ENCODE measurements at regions not wholly inside any gene's neighbourhood (a gene's known extent, or its start where the extent isn't known, plus 50 kb on each side); places are given as distances from the start of the nearest gene placed in this dataset.

DNA sequence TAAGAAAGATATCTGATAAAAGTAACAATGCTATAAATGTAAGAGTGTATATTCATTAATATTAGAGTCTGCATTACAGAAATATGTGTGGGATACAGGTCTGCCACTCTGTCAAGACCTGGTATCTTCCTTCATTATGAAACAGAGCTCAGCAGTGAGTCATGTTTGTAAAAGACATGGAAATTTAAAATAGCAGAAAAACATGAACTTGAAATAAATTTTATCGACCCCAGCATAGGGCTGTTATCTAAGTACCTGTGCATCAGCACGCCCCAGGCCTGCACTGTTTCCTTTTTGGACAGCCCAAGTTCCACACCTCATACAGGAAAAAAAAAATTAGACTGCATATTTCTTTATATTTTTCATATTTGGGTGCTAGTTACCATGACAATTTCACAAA lies 58.0 kb upstream of the ZPBP start:
- TF ChIP-seq EZH2phosphoT487 (IDR thresholded peaks at IDR 0.05; ENCODE audit: low read depth, severe bottlenecking, unreplicated experiment) (no peak), EZH2 (IDR thresholded peaks at IDR 0.05; ENCODE audit: borderline replicate concordance) (no peak)
- TF ChIP-seq, protein P1, sequence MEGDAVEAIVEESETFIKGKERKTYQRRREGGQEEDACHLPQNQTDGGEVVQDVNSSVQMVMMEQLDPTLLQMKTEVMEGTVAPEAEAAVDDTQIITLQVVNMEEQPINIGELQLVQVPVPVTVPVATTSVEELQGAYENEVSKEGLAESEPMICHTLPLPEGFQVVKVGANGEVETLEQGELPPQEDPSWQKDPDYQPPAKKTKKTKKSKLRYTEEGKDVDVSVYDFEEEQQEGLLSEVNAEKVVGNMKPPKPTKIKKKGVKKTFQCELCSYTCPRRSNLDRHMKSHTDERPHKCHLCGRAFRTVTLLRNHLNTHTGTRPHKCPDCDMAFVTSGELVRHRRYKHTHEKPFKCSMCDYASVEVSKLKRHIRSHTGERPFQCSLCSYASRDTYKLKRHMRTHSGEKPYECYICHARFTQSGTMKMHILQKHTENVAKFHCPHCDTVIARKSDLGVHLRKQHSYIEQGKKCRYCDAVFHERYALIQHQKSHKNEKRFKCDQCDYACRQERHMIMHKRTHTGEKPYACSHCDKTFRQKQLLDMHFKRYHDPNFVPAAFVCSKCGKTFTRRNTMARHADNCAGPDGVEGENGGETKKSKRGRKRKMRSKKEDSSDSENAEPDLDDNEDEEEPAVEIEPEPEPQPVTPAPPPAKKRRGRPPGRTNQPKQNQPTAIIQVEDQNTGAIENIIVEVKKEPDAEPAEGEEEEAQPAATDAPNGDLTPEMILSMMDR (IDR thresholded peaks at IDR 0.05; ENCODE audit: poor library complexity), result no peak
- Histone ChIP-seq H3K4me2 (no peak overlapping the region), H3K4me1 (ENCODE audit: insufficient read depth) (no peaks in the 10 kb centered on the region), H3K36me3 (replicated peaks; ENCODE audit: insufficient read depth, low read depth) (no peaks in the 10 kb centered on the region), H2AFZ (no peak overlapping the region), H3K27me3 (no peaks in the 10 kb centered on the region), H3K9me3 (ENCODE audit: low read depth) (no peaks in the 10 kb centered on the region), H4K20me1 (ENCODE audit: insufficient read depth, poor library complexity, severe bottlenecking) (no peaks in the 10 kb centered on the region), H3K4me3 (no peak overlapping the region), H3K9me2 (replicated peaks; ENCODE audit: insufficient read depth) (no peaks in the 10 kb centered on the region), H3K79me2 (no peaks in the 10 kb centered on the region), H3K27ac (no peak overlapping the region)
- no peak for DNase-seq (ENCODE audit: low spot score)
- 90% methylated on average over 2 of the region's 2 CpGs for WGBS (ENCODE audit: low lambda C conversion rate, missing lambda C conversion rate)

DNA sequence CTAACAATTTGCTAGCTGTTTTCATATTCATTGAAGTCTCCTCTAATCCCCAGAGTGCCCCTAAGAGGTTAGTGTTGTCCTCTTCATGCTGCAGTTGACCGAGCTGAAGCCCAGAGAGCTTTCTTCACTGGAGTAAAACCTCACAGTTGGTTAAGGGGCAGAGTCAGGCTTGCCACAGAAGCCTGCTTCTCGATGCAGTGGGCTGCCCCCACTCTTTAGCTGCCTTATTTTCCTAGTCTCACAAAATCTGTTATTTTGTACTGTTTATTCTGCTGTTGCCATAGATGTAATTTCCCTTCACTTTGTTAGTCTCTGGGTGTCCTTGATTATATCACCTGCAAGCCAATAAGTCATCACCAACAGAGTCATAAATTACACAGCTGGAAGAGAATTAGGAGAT lies 56.3 kb upstream of the ZPBP start:
- Histone ChIP-seq H3K9me2 (replicated peaks; ENCODE audit: insufficient read depth) (no peaks in the 10 kb centered on the region), H3K27ac (no peak overlapping the region), H3K79me2 (no peaks in the 10 kb centered on the region), H3K4me2 (no peak overlapping the region), H3K9me3 (ENCODE audit: low read depth) (no peaks in the 10 kb centered on the region), H2AFZ (no peak overlapping the region), H4K20me1 (ENCODE audit: insufficient read depth, poor library complexity, severe bottlenecking) (no peaks in the 10 kb centered on the region), H3K36me3 (replicated peaks; ENCODE audit: insufficient read depth, low read depth) (no peaks in the 10 kb centered on the region), H3K27me3 (no peaks in the 10 kb centered on the region), H3K4me3 (no peak overlapping the region), H3K4me1 (ENCODE audit: insufficient read depth) (no peaks in the 10 kb centered on the region)
- TF ChIP-seq EZH2phosphoT487 (IDR thresholded peaks at IDR 0.05; ENCODE audit: low read depth, severe bottlenecking, unreplicated experiment), result no peak
- WGBS (ENCODE audit: low lambda C conversion rate, missing lambda C conversion rate), result 66% methylated on average over 2 of the region's 2 CpGs
- no peak for DNase-seq (ENCODE audit: low spot score)

DNA sequence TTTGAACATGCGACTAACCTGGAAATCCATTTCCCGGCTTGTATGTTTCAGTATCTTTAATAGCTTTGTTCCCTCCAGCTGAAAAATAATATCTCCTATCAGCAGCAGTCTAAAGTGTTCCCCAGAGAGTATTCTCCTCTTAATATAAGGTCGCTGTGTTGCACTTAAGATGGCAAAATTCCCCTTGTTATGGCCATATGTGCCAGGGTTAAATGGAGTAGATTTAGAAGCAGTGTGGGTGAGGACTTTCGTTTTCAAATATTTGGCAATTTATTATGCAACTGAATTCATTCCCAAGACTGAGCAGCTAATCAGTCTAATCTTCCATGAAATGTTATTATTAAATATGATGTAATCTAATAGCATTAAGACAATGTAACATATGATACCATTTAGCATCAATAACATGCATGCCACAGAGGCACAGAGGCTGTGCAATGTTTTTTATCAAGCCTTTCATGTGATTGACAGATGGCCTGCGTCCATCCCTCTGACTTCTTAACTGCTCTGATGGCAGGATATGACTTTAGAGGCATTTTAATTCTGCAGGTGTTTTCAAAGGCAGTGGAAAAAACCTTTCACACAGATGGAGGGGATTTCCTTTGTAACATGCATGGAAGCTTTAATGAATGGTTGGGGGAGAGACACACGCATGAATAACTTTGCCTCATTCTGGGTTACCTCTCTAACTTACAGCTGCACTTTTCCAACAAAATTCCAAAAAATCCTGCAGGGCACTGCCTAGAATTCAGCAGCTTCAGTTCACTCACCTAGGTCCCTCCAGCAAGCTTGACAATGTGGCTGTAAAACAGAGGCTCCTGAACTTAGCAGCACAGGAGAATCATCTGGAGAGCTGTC lies 55.1 kb upstream of the ZPBP start:
- TF ChIP-seq EZH2phosphoT487 (IDR thresholded peaks at IDR 0.05; ENCODE audit: low read depth, severe bottlenecking, unreplicated experiment) (no peak), EZH2 (IDR thresholded peaks at IDR 0.05; ENCODE audit: borderline replicate concordance) (no peak)
- TF ChIP-seq, protein P1 (IDR thresholded peaks at IDR 0.05; ENCODE audit: poor library complexity), result no peak
- Histone ChIP-seq H3K27me3 (no peaks in the 10 kb centered on the region), H3K79me2 (no peaks in the 10 kb centered on the region), H3K9me3 (ENCODE audit: low read depth) (no peaks in the 10 kb centered on the region), H3K9me2 (replicated peaks; ENCODE audit: insufficient read depth) (no peaks in the 10 kb centered on the region), H2AFZ (no peak overlapping the region), H3K4me2 (no peak overlapping the region), H3K4me1 (ENCODE audit: insufficient read depth) (no peaks in the 10 kb centered on the region), H3K4me3 (no peak overlapping the region), H3K27ac (no peak overlapping the region), H3K36me3 (replicated peaks; ENCODE audit: insufficient read depth, low read depth) (no peaks in the 10 kb centered on the region), H4K20me1 (ENCODE audit: insufficient read depth, poor library complexity, severe bottlenecking) (no peaks in the 10 kb centered on the region)
- WGBS (ENCODE audit: low lambda C conversion rate, missing lambda C conversion rate), result 85% methylated on average over 6 of the region's 6 CpGs
- no peak for DNase-seq (ENCODE audit: low spot score)

DNA sequence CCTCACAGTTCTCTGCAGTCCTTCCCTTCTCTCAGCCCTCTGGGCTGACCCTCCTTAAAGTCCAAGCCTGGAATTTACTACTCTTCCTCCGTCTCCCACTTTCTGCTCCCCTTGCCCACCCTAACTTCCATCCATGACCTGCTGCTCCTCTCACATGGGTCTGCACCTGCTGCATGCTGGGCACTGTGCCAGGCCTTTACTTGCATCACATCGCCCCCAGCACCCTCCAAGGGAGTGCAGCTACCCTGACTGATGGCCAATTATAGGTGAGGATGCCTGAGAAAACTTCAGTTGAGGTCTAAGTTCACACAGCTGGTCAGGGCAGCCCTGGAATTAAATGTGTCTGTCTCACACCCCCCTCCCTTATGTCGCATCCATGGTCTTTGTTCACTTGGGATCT lies 53.6 kb upstream of the ZPBP start:
- Histone ChIP-seq H3K4me2 (no peak overlapping the region), H3K4me1 (ENCODE audit: insufficient read depth) (no peaks in the 10 kb centered on the region), H3K9me2 (replicated peaks; ENCODE audit: insufficient read depth) (no peaks in the 10 kb centered on the region), H3K79me2 (no peaks in the 10 kb centered on the region), H3K27ac (no peak overlapping the region), H2AFZ (no peak overlapping the region), H3K36me3 (replicated peaks; ENCODE audit: insufficient read depth, low read depth) (no peaks in the 10 kb centered on the region), H3K27me3 (no peaks in the 10 kb centered on the region), H3K4me3 (no peak overlapping the region), H3K9me3 (ENCODE audit: low read depth) (no peaks in the 10 kb centered on the region), H4K20me1 (ENCODE audit: insufficient read depth, poor library complexity, severe bottlenecking) (no peaks in the 10 kb centered on the region)
- WGBS (ENCODE audit: low lambda C conversion rate, missing lambda C conversion rate), result 96% methylated on average over 3 of the region's 3 CpGs
- TF ChIP-seq EZH2 (IDR thresholded peaks at IDR 0.05; ENCODE audit: borderline replicate concordance) (no peak), EZH2phosphoT487 (IDR thresholded peaks at IDR 0.05; ENCODE audit: low read depth, severe bottlenecking, unreplicated experiment) (no peak)
- TF ChIP-seq, protein P1 (IDR thresholded peaks at IDR 0.05; ENCODE audit: poor library complexity), result no peak
- DNase-seq (ENCODE audit: low spot score), result no peak

All from hepatocyte (in vitro differentiated cells).